Thymus (tissue), 11 donors: ENCODE measurements at regions not wholly inside any gene's neighbourhood (a gene's known extent, or its start where the extent isn't known, plus 50 kb on each side); places are given as distances from the start of the nearest gene placed in this dataset.

Experiments used
- DNase-seq, 9 donors: peaks; one replicate each; pipeline ENCODE4 v3.0.0-alpha.2; 2013; ENCODE audit warnings: low spot score in 9 of 9, low read depth in 6 of 9, missing footprints in 1 of 9
- H3K27ac ChIP-seq, 2 donors: one replicate each; pipeline ENCODE4 v1.5.1; 2013; ENCODE audit warnings: control low read depth in 1 of 2, low read depth in 1 of 2, low read length in 1 of 2, mild to moderate bottlenecking in 1 of 2, moderate library complexity in 1 of 2
- H3K27me3 ChIP-seq, 2 donors: one replicate each; pipeline ENCODE4 v1.5.1; 2013; ENCODE audit warnings: low read length in 1 of 2; ENCODE audit not compliant: control insufficient read depth in 2 of 2, insufficient read depth in 1 of 2
- H3K36me3 ChIP-seq, 2 donors: one replicate each; pipeline ENCODE4 v1.5.1; 2013; ENCODE audit warnings: low read length in 1 of 2, mild to moderate bottlenecking in 1 of 2, moderate library complexity in 1 of 2; ENCODE audit not compliant: control insufficient read depth in 2 of 2, insufficient read depth in 2 of 2
- H3K4me1 ChIP-seq, 2 donors: one replicate each; pipeline ENCODE4 v1.5.1; 2013; ENCODE audit warnings: low read length in 2 of 2; ENCODE audit not compliant: control insufficient read depth in 2 of 2, insufficient read depth in 2 of 2
- H3K4me3 ChIP-seq, 2 donors: one replicate each; pipeline ENCODE4 v1.5.1; 2013; ENCODE audit warnings: low read length in 2 of 2, control low read depth in 1 of 2, mild to moderate bottlenecking in 1 of 2
- H3K9me3 ChIP-seq, 2 donors: one replicate each; pipeline ENCODE4 v1.5.1; 2013; ENCODE audit warnings: low read length in 1 of 2, mild to moderate bottlenecking in 1 of 2; ENCODE audit not compliant: control insufficient read depth in 2 of 2, insufficient read depth in 1 of 2
- WGBS: extraction: QIAGEN DNeasy Blood & Tissue Kit; methylation state at CpG from one replicate; pipeline ENCODE4 v1.1.7; 2013; 5-methylcytosine and 5-hydroxymethylcytosine counted together
- donor health status: healthy.

DNA sequence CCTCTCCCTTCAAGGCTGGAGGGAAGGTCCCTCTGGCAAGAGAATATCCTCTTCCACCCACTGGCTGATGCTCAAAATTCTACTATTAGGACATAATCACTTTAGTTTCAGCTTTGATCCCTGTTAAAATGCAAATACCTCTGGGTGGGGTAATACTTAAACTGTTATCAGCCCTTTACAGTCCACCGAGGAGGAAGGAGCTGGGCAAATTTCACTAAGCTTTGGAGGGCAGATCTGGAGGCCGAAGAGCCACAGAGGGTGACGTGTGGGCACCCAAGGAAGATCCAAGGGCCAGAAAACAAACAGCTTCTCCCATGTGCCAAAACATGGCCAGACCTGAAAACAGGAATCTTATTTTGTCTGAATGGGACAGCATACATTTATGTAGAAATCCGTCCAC lies 74.6 kb upstream of the BCL11A start:
- no peaks in the 10 kb centered on the region for H3K36me3 ChIP-seq
- no peaks in the 10 kb centered on the region for H3K27me3 ChIP-seq
- WGBS: 95% methylated on average over 4 of the region's 4 CpGs
- no peak overlapping the region for H3K4me3 ChIP-seq
- no peak for DNase-seq
- no peak overlapping the region for H3K27ac ChIP-seq
- H3K9me3 ChIP-seq: no peaks in the 10 kb centered on the region
- no peaks in the 10 kb centered on the region for H3K4me1 ChIP-seq

DNA sequence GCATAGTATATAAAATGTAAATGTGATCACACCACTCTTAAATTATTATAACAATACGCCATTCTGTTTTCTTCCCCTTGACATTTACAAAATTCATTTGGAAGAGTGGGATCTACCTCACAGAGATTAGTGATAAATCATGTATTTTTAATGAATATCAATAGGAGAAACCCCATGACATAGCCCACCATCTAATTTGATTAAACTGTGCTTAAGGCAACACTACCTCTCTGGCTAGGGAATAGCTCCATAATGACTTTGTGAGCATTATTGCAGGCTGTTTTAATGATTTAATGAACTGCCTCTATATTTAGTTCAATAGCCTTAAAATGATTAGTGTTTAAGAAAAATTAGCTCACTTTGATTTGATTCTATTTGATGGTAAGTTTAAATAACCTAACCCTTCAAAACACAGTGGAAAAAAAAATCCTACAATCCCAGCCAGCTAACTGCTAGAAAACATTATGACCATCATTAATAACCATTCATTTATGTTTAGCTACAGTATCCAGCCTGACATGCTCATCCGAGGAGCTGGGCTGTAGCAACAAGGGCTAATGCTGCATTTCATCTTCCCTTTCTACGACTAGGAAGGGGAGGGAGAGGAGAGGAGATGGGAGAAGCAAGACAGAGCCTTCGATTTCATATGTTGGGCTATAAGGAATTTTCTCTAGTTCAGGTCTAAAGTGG lies 75.3 kb upstream of the BCL11A start:
- Histone ChIP-seq H3K36me3 (no peaks in the 10 kb centered on the region), H3K9me3 (no peaks in the 10 kb centered on the region), H3K27me3 (no peaks in the 10 kb centered on the region), H3K4me3 (no peak overlapping the region), H3K4me1 (no peaks in the 10 kb centered on the region), H3K27ac (no peak overlapping the region)
- WGBS: 94% methylated on average over 4 of the region's 4 CpGs
- no peak for DNase-seq

DNA sequence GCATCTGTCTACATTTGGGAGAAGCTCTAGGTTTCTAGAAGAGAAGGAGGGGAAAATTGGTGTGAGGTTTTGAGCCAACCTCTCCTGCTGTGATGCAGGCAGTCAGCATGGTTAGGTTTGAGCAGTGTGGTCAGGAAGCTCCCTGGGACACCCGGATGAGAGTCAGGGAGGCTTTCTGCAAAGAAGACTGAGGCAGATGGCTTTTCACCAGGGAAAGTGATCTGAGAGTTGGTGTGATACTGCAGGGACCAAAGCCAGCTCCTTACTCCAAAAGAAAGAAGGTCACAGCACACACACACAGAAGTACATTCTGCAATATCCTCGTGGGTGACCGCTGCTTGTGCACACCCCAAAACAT lies 75.8 kb upstream of the BCL11A start:
- Histone ChIP-seq H3K27me3 (no peaks in the 10 kb centered on the region), H3K9me3 (no peaks in the 10 kb centered on the region), H3K4me1 (no peaks in the 10 kb centered on the region), H3K27ac (no peak overlapping the region), H3K36me3 (no peaks in the 10 kb centered on the region), H3K4me3 (no peak overlapping the region)
- DNase-seq: no peak
- 90% methylated on average over 3 of the region's 3 CpGs for WGBS

DNA sequence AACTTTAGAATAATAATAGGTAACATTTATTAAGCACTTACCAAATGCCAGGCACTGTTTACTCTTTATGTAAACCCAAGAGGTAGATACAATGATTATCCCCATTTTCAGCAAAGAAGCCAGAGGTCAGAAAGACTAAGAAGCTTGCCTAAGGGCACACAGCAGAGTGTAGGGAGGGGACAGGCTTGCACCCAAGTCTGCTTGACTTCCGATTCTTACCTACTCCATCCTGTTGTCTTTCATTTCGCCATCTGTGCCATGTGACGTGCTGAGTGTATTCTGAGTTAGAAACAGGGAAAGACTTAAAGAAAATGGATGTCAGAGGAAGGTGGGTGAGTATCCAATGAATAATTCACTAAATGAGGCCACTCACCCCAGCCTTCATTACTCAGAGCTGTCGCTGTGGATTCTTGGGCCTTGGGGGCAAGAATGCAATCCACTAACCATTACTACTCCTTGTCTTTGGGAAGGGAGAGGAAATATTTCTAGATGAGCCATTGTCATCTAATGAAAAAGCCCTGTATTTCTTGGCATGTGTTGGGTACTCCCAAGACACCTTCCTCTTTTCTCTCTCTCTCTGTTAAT lies 76.4 kb upstream of the BCL11A start:
- Histone ChIP-seq H3K9me3 (no peaks in the 10 kb centered on the region), H3K27me3 (no peaks in the 10 kb centered on the region), H3K4me1 (no peaks in the 10 kb centered on the region), H3K36me3 (no peaks in the 10 kb centered on the region), H3K27ac (no peak overlapping the region), H3K4me3 (no peak overlapping the region)
- no peak for DNase-seq
- WGBS: 97% methylated on average over 4 of the region's 4 CpGs

DNA sequence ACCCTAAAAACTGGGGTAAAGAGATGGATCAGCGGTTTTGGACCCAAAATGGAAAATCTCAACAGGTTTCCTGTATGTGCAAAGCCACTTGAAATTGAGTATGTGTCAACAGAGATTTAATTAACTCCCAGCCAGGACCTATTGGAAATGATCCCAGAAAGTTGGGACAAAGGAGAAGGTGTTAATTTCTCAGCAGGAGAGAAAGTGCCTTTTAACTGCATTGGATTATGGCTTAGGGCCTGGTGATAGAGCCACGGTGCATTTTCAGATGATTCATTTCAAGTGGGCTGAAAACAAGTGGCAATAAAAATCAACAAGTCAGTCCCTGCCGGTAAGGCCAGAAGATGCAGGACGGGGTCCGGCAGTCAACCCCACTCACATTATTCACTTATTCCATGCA lies 80.2 kb upstream of the BCL11A start:
- Histone ChIP-seq H3K27ac (no peak overlapping the region), H3K4me3 (no peak overlapping the region), H3K9me3 (no peaks in the 10 kb centered on the region), H3K27me3 (no peaks in the 10 kb centered on the region), H3K36me3 (no peaks in the 10 kb centered on the region), H3K4me1 (no peaks in the 10 kb centered on the region)
- DNase-seq: no peak
- 95% methylated on average over 5 of the region's 5 CpGs for WGBS

DNA sequence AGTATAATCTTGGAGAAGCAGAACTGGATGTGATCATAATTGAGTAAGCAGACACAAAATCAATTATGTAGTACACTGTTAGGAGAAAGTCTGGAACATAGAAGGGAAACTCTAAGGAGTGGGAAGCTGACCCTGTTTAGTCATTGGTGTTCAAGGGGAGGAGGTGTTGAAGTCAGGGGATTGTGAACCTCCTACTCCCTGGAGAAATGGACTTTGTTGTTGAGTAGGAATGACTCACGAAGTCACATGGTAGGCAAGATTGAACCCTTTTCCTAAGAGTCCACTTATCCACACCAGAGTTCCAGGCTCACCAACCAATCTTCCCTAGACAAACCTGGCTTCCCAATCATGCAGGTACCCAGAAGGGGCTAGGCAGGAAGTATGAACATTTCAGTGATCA lies 81.0 kb upstream of the BCL11A start:
- Histone ChIP-seq H3K9me3 (no peaks in the 10 kb centered on the region), H3K36me3 (no peaks in the 10 kb centered on the region), H3K4me3 (no peak overlapping the region), H3K27me3 (no peaks in the 10 kb centered on the region), H3K27ac (no peak overlapping the region), H3K4me1 (no peaks in the 10 kb centered on the region)
- DNase-seq: no peak
- WGBS: 94% methylated on average over 1 of the region's 1 CpG

DNA sequence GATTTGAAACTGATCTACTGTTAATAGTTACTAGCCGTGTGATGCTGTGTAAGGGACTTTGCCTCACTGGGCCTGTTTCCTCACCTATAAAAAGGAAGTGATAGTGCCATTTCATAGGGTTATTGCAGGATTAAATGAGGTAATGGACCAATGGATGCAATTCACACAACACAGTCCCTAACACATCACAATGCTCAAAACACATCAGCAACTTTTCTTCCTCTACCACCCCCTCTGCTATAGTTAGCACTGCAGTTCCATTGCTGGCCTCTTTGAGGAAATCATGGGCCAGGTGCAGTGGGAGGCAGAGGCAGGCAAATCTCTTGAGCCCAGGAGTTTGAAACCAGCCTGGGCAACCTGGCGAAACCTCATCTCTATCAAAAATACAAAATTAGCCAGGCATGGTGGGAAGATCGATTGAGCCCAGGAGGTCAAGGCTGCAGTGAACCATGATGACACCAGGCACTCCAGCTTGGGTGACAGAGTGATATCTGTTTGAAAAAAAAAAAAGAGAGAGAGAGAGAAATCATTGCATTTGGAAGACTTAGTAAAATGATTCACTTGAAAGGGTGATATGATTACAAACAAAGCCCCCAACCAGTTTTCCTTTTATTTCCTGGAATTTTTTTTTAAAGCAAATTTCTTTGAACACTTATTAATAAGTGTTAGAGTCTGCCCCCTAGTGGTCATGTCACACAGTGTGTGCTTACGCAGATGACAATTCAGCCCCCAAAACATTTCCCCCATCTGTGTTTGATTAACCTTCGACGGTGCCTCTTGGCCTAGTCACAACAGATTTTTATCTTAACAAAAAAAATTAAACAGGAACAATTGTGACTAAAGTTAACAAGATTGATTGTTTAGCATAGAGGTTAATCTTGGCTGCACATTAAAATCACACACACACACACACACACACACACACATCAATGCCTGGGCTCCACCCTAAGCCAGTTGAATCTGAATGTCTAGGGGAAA lies 88.6 kb upstream of the BCL11A start:
- 47% methylated on average over 6 of the region's 6 CpGs for WGBS
- Histone ChIP-seq H3K36me3 (no peaks in the 10 kb centered on the region), H3K27me3 (no peaks in the 10 kb centered on the region), H3K4me1 (no peaks in the 10 kb centered on the region), H3K9me3 (no peaks in the 10 kb centered on the region), H3K27ac (no peak overlapping the region), H3K4me3 (no peak overlapping the region)
- peak in 8 of 9 donors; percentile 24 to 66 (median 32) for DNase-seq

DNA sequence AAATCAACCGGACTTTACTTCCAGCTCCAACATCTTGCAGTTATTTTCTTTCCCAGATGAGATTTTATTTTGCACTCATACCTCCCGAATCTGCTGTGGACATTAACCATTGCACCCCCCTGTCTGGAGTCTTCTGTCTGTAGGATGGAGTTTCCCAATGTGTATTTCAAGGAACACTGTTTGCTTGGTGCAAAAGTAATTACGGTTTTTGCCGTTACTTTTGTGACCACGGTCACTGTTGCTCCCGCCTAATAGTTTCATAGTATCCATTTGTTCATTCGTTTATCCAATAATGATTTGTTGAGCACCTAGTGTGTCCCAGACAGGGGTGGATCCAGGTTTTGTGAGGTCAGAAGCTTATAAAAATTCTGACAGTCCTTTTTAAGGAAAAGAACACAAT lies 90.3 kb upstream of the BCL11A start:
- Histone ChIP-seq H3K4me1 (no peaks in the 10 kb centered on the region), H3K27me3 (no peaks in the 10 kb centered on the region), H3K4me3 (no peak overlapping the region), H3K27ac (no peak overlapping the region), H3K36me3 (no peaks in the 10 kb centered on the region), H3K9me3 (no peaks in the 10 kb centered on the region)
- no peak for DNase-seq
- 97% methylated on average over 7 of the region's 7 CpGs for WGBS

DNA sequence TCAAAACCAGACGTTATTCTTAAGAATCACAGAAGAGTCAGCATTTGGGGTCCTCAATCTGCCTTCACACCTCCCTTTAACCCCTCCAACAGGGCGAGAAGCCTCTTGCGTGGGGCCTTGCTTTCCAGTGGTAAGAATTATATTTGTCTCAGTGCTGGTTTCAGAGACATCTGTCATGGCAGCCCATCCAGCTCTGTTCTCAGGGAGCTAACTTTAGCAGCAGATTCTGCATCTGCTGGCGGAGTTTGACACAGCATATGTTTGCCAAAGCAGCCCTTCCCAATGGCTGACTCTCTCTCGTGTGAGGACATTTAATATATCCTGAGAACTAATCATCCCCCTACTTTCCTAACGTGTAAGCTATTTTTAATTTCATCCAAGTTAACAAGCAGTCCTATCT lies 91.5 kb upstream of the BCL11A start:
- no peak for DNase-seq
- 84% methylated on average over 6 of the region's 6 CpGs for WGBS

More for the DNA sequence above, 91.5 kb upstream of the BCL11A start:
- Histone ChIP-seq H3K27me3 (no peaks in the 10 kb centered on the region), H3K27ac (no peak overlapping the region), H3K9me3 (no peaks in the 10 kb centered on the region), H3K4me3 (no peak overlapping the region), H3K36me3 (no peaks in the 10 kb centered on the region), H3K4me1 (no peaks in the 10 kb centered on the region)
